Endothelial cell (in vitro differentiated cells): ENCODE measurements at regions not wholly inside any gene's neighbourhood (a gene's known extent, or its start where the extent isn't known, plus 50 kb on each side); places are given as distances from the start of the nearest gene placed in this dataset.

Experiments used
- DNase-seq: peaks from one replicate; pipeline ENCODE4 v3.0.0; 2021; ENCODE audit warnings: low spot score
- H3K27ac Mint-ChIP-seq: one replicate; pipeline ENCODE4 v1.8.0; 2021; ENCODE audit warnings: mixed read lengths, inconsistent platforms; ENCODE audit not compliant: unreplicated experiment
- H3K27me3 Mint-ChIP-seq: one replicate; pipeline ENCODE4 v1.8.0; 2021; ENCODE audit warnings: mild to moderate bottlenecking, moderate library complexity, mixed read lengths, inconsistent platforms; ENCODE audit not compliant: unreplicated experiment
- H3K36me3 Mint-ChIP-seq: one replicate; pipeline ENCODE4 v1.8.0; 2021; ENCODE audit warnings: mild to moderate bottlenecking, low read depth, mixed read lengths, inconsistent platforms; ENCODE audit not compliant: unreplicated experiment
- H3K4me1 Mint-ChIP-seq: one replicate; pipeline ENCODE4 v1.8.0; 2021; ENCODE audit warnings: mild to moderate bottlenecking, mixed read lengths, inconsistent platforms; ENCODE audit not compliant: unreplicated experiment
- H3K4me3 Mint-ChIP-seq: one replicate; pipeline ENCODE4 v1.8.0; 2021; ENCODE audit warnings: mild to moderate bottlenecking, mixed read lengths, inconsistent platforms; ENCODE audit not compliant: unreplicated experiment
- H3K9me3 Mint-ChIP-seq: one replicate; pipeline ENCODE4 v1.8.0; 2021; ENCODE audit warnings: mixed read lengths, inconsistent platforms; ENCODE audit not compliant: unreplicated experiment
- TF ChIP-seq, protein P1 (sequence below): fragments of 200-600 bp; sonication (generic); IDR thresholded peaks from one replicate; pipeline ENCODE4 v1.5.0; 2021; ENCODE audit warnings: antibody characterized with exemption; ENCODE audit not compliant: unreplicated experiment

DNA sequence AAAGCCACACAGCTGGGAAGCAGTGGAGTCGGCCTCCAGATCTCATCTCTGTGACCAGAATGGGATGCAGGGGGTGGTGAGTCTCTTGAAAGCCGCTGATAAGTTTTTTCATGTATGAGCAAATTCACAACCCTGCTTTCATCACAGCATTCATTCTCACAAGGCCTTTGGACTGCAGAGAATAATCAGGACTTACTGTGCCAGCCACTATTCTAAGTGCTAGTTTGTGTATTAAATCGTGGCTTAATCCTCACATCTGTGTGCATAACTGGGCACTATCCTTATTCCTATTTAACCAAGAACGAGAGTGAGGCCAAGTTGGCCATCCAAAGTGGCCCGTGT is 64.2 kb upstream of the POLG start:
- DNase-seq: no peak
- Mint-ChIP-seq H3K36me3 (no peaks in the 10 kb centered on the region), H3K27ac (no peak overlapping the region), H3K4me3 (no peak overlapping the region), H3K9me3 (no peaks in the 10 kb centered on the region), H3K4me1 (peaks cover 8% of the 10 kb centered on the region), H3K27me3 (peaks cover 32% of the 10 kb centered on the region)
- TF ChIP-seq, protein P1, sequence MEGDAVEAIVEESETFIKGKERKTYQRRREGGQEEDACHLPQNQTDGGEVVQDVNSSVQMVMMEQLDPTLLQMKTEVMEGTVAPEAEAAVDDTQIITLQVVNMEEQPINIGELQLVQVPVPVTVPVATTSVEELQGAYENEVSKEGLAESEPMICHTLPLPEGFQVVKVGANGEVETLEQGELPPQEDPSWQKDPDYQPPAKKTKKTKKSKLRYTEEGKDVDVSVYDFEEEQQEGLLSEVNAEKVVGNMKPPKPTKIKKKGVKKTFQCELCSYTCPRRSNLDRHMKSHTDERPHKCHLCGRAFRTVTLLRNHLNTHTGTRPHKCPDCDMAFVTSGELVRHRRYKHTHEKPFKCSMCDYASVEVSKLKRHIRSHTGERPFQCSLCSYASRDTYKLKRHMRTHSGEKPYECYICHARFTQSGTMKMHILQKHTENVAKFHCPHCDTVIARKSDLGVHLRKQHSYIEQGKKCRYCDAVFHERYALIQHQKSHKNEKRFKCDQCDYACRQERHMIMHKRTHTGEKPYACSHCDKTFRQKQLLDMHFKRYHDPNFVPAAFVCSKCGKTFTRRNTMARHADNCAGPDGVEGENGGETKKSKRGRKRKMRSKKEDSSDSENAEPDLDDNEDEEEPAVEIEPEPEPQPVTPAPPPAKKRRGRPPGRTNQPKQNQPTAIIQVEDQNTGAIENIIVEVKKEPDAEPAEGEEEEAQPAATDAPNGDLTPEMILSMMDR: no peak

DNA sequence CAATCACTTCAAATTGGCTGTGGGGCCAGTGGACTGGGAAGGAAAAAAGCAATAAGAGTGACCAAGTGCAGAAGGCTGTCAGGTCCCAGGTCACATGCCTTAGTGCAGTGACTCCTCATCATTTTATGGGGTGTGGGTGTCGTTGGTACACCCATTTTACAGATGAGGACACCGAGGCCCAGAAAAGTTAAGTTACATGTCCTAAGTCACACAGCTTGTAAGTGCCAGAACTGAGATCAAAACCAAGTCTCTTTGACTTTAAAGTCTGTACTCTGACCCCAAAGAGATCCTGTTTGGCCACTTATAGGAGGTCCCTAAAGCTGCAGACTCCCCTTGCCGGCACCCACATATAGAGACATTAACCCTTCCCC is 63.0 kb upstream of the POLG start:
- Mint-ChIP-seq H3K27me3 (peaks cover 32% of the 10 kb centered on the region), H3K36me3 (no peaks in the 10 kb centered on the region), H3K4me1 (peaks cover 8% of the 10 kb centered on the region), H3K4me3 (no peak overlapping the region), H3K27ac (no peak overlapping the region), H3K9me3 (no peaks in the 10 kb centered on the region)
- TF ChIP-seq, protein P1: no peak
- DNase-seq: no peak

DNA sequence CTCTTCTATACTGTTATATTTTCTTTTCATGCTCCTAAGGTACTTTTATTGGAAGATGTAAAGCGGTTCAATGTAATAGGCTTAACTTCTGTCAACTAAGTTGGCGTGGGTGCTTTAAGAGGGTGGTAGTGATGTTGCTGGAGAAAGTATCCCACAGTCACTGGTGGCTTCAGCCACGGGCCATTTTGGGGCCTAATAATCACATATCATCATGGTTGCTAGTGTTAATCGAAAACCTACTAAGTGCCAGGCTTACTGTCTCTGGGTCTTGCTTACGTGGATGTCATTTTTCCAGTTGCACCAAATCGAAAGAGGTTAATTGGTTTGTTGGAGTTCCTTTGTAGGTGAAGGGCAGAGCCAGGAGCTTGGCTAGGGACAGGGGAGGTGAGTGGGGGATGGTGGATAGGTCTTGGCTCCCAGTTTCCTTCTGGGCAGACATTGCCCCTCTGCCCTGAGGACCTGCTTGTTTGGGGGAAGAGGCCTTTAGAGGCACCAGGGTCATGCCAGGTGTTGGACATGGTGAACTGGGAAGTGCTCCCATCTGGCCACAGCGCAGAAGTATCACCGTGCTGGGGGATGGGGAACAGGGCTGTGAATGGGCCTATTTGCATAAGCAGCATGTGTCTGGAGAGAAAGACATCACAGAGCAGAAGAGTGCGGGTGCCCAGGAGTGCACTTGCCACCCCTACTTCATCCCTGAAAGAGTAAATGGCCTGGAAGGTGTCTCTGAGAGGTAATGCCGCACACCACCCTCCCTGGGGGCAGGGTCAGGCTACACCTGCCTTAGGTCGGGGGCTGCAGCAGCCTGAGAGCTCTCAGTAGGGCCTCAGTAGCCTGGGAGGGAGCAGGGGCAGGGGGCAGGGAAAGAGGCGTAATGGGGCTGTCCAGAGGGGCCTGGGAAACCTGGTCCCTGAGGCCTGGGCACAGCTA is 62.4 kb upstream of the POLG start:
- TF ChIP-seq, protein P1: no peak
- no peak overlapping the region for H3K27ac Mint-ChIP-seq
- H3K9me3 Mint-ChIP-seq: no peaks in the 10 kb centered on the region
- H3K4me1 Mint-ChIP-seq: peaks cover 4% of the 10 kb centered on the region
- no peak for DNase-seq
- no peak overlapping the region for H3K4me3 Mint-ChIP-seq
- H3K27me3 Mint-ChIP-seq: peaks cover 34% of the 10 kb centered on the region
- no peaks in the 10 kb centered on the region for H3K36me3 Mint-ChIP-seq

DNA sequence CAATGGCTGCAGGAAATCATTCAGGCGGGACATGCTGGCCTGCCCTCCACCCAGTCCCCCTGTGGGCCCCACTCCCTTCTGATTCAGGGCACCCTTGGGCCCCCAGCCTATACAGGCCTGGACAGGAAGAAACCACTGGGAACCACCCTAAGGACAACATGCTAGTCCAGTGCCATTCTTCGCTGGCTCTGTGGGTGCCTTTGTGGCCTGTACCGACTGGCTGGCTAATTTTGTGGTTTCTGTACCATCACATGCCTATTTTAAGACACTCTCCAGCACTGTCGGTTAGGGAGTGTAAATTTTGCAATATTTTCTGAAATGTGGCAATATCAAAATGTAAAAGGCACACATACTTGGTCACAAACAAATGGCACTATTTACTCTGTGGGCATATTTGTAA is 61.4 kb upstream of the POLG start:
- DNase-seq: no peak
- TF ChIP-seq, protein P1: no peak
- Mint-ChIP-seq H3K4me3 (no peak overlapping the region), H3K27ac (no peak overlapping the region), H3K36me3 (no peaks in the 10 kb centered on the region), H3K9me3 (no peaks in the 10 kb centered on the region), H3K27me3 (peaks cover 33% of the 10 kb centered on the region), H3K4me1 (no peaks in the 10 kb centered on the region)

DNA sequence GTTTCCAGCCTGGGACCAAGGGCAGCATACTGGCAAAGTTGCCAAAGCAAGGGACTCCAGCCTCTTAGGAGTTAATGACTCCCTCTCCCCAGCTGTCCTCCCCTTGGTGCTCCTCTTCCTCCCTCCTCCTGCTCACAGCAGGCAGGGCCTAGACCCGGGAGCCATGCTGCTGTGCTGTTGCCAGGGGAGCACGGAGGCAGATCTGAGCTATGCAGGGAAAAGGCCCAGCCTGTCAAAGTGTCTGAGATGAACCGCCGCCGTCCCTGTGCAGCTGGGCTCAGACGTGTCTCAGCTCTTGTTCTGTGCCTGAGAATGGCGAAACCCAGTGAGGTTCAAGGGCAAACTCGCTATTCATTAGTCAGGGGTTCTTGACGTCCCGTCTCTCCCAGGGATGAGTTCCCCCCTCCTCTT is 60.8 kb upstream of the POLG start:
- no peak overlapping the region for H3K4me3 Mint-ChIP-seq
- TF ChIP-seq, protein P1: no peak
- no peaks in the 10 kb centered on the region for H3K4me1 Mint-ChIP-seq
- H3K36me3 Mint-ChIP-seq: no peaks in the 10 kb centered on the region
- H3K9me3 Mint-ChIP-seq: no peaks in the 10 kb centered on the region
- no peak for DNase-seq
- no peak overlapping the region for H3K27ac Mint-ChIP-seq
- peaks cover 31% of the 10 kb centered on the region for H3K27me3 Mint-ChIP-seq
